ENCODE measurements at regions not wholly inside any gene's neighbourhood (a gene's known extent, or its start where the extent isn't known, plus 50 kb on each side); places are given as distances from the start of the nearest gene placed in this dataset.
"Not testable (repeated sequence)": the region's sequence is repeated elsewhere in the genome, so short reads cannot be mapped to it uniquely, and the experiment has no call there.

DNA sequence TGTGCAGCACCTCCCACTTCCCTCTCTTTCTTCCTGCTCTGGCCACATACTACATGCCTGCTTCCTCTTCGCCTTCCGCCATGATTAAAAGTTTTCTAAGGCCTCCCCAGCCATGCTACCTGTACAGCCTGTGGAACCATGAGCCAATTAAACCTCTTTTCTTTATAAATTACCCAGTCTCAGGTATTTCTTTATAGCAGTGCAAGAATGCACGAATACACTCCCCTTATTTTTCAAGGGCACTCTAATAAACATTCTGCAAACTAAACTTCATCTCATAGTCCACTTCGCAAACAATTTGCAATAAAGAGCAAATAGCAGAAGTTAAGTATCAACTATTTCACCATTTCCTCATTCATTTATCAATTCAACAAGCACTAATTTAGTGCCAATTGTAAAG lies 351.3 kb downstream of the PID1 start:
- H3K4me3 ChIP-seq (replicated peaks; ENCODE audit: low read depth, low read length), result no peak overlapping the region
- no peak for TF ChIP-seq CTCF (IDR thresholded peaks at IDR 0.05; ENCODE audit: low read length, missing control alignments)

DNA sequence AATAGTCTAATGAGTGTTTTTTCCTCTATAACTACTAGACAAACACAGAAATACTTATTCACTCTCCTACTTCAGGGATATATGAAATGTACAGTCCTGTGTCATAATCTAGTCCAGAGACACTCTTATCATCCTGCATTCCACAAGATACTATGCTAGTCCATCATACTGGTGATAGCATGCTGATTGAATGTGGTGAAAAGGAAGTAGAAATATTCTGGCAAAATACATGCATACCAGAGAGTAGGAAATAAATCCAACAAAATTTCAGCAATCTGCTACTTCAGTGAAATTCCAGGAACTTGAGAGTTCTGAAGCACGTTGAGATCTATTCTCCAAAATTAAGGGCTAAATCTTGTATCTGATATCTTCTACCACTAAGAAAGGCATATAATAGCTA lies 353.9 kb downstream of the PID1 start:
- peak; percentile 71 for DNase-seq (ENCODE audit: low read depth)

More for the DNA sequence above, 351.3 kb downstream of the PID1 start:
- no peak for DNase-seq (ENCODE audit: low read depth)

GRCh38 chr2:228916416-228917090 lies 354.5 kb downstream of the PID1 start:
- DNase-seq (ENCODE audit: low read depth), result no peak
- no peak for TF ChIP-seq CTCF (IDR thresholded peaks at IDR 0.05; ENCODE audit: low read length, missing control alignments)
- no peak overlapping the region for H3K4me3 ChIP-seq (replicated peaks; ENCODE audit: low read depth, low read length)

More for the DNA sequence above, 353.9 kb downstream of the PID1 start:
- H3K4me3 ChIP-seq (replicated peaks; ENCODE audit: low read depth, low read length), result no peak overlapping the region
- no peak for TF ChIP-seq CTCF (IDR thresholded peaks at IDR 0.05; ENCODE audit: low read length, missing control alignments)

DNA sequence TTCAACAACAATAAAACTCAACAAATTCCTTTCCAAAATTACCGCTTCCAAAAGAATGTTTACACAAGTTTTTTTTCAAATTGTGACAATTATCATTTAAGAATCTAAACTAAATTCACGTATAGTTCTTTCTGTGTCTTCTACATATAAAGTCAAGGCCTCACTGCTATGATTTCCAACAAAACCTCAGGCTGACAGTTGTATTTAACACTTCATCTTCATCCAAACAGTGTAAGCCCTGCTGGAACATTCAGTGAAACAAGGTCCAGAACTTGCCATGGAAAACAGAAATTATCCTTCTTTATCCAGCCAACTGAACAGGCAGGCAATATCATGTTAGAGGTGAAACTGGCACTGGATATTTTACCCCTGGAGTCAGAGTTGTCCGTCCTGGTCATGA lies 357.9 kb downstream of the PID1 start:
- TF ChIP-seq CTCF (IDR thresholded peaks at IDR 0.05; ENCODE audit: low read length, missing control alignments), result no peak
- no peak overlapping the region for H3K4me3 ChIP-seq (replicated peaks; ENCODE audit: low read depth, low read length)
- no peak for DNase-seq (ENCODE audit: low read depth)

GRCh38 chr2:228910872-228911271 lies 360.2 kb downstream of the PID1 start:
- H3K4me3 ChIP-seq (replicated peaks; ENCODE audit: low read depth, low read length); DNase-seq (ENCODE audit: low read depth): not testable (repeated sequence)

DNA sequence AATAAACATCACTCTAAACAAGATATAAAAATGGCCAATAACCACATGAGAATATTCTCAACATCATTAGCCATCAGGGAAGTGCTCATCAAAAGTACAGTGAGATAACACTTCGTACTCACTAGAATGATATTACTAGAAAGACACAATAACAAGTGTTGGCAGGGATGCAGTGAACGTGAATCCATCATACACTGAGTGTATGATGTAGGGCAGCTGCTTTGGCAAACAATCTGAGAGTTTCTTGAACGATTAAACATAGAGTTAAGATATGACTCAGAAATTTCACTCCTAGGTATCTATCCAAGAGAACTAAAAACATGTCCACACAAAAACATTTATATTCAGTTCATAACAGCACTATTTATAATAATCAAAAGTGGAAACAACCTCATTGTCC lies 368.9 kb downstream of the PID1 start:
- no peak overlapping the region for H3K4me3 ChIP-seq (replicated peaks; ENCODE audit: low read depth, low read length)
- no peak for TF ChIP-seq CTCF (IDR thresholded peaks at IDR 0.05; ENCODE audit: low read length, missing control alignments)
- no peak for DNase-seq (ENCODE audit: low read depth)

GRCh38 chr2:228901531-228901930 lies 369.6 kb downstream of the PID1 start:
- no peak for TF ChIP-seq CTCF (IDR thresholded peaks at IDR 0.05; ENCODE audit: low read length, missing control alignments)
- no peak overlapping the region for H3K4me3 ChIP-seq (replicated peaks; ENCODE audit: low read depth, low read length)
- DNase-seq (ENCODE audit: low read depth), result no peak

Measured in fibroblast of pulmonary artery (primary cell).